SK-N-DZ (cell line): ENCODE measurements at regions not wholly inside any gene's neighbourhood (a gene's known extent, or its start where the extent isn't known, plus 50 kb on each side); places are given as distances from the start of the nearest gene placed in this dataset.

Source experiments
- DNase-seq: peaks from one replicate; pipeline ENCODE4 v3.0.0-alpha.2; 2015; ENCODE audit warnings: low spot score

GRCh38 chr2:59461127-59461526, 1092.3 kb downstream of the BCL11A start:
- DNase-seq: no peak

- no peak for DNase-seq
These were observed 1094.7 kb downstream of the BCL11A start for GRCh38 chr2:59458800-59459199.

GRCh38 chr2:59456285-59456684, 1097.2 kb downstream of the BCL11A start:
- DNase-seq: no peak

- DNase-seq: no peak
These were observed 1104.2 kb downstream of the BCL11A start for GRCh38 chr2:59449274-59449673.

GRCh38 chr2:59440491-59440890, 1113.0 kb downstream of the BCL11A start:
- DNase-seq: no peak

GRCh38 chr2:59435635-59436034, 1117.8 kb downstream of the BCL11A start:
- no peak for DNase-seq

- DNase-seq: no peak
These were observed 1124.5 kb downstream of the BCL11A start for GRCh38 chr2:59428940-59429339.

- no peak for DNase-seq
These were observed 1125.5 kb downstream of the BCL11A start for GRCh38 chr2:59427980-59428379.

- DNase-seq: no peak
These were observed 1128.2 kb downstream of the BCL11A start for GRCh38 chr2:59425247-59425646.

- peak; percentile 5 for DNase-seq
These were observed 1139.5 kb downstream of the BCL11A start for GRCh38 chr2:59413751-59414570.

GRCh38 chr2:59399126-59399525, 1154.3 kb downstream of the BCL11A start:
- no peak for DNase-seq

GRCh38 chr2:59398081-59398480, 1155.4 kb downstream of the BCL11A start:
- DNase-seq: no peak

- no peak for DNase-seq
These were observed 1154.0 kb upstream of the FANCL start for GRCh38 chr2:59395119-59395518.

GRCh38 chr2:59391896-59392295, 1150.8 kb upstream of the FANCL start:
- no peak for DNase-seq

GRCh38 chr2:59390581-59390980, 1149.5 kb upstream of the FANCL start:
- no peak for DNase-seq

GRCh38 chr2:59389240-59389639, 1148.1 kb upstream of the FANCL start:
- no peak for DNase-seq

GRCh38 chr2:59385971-59386370, 1144.8 kb upstream of the FANCL start:
- DNase-seq: no peak

GRCh38 chr2:59383473-59383872, 1142.3 kb upstream of the FANCL start:
- no peak for DNase-seq

- DNase-seq: no peak
These were observed 1137.0 kb upstream of the FANCL start for GRCh38 chr2:59378127-59378526.

- DNase-seq: no peak
These were observed 1125.2 kb upstream of the FANCL start for GRCh38 chr2:59366288-59366687.

- DNase-seq: no peak
These were observed 1113.4 kb upstream of the FANCL start for GRCh38 chr2:59354498-59354897.

GRCh38 chr2:59353306-59353921, 1112.3 kb upstream of the FANCL start:
- DNase-seq: no peak

GRCh38 chr2:59342166-59342565, 1101.0 kb upstream of the FANCL start:
- DNase-seq: no peak
